HPDE6-E6E7 (cell line): ENCODE measurements at regions not wholly inside any gene's neighbourhood (a gene's known extent, or its start where the extent isn't known, plus 50 kb on each side); places are given as distances from the start of the nearest gene placed in this dataset.

Source experiments
- DNase-seq: peaks from one replicate; pipeline ENCODE4 v3.0.0; 2011; ENCODE audit warnings: missing footprints; ENCODE audit errors: extremely low spot score

DNA sequence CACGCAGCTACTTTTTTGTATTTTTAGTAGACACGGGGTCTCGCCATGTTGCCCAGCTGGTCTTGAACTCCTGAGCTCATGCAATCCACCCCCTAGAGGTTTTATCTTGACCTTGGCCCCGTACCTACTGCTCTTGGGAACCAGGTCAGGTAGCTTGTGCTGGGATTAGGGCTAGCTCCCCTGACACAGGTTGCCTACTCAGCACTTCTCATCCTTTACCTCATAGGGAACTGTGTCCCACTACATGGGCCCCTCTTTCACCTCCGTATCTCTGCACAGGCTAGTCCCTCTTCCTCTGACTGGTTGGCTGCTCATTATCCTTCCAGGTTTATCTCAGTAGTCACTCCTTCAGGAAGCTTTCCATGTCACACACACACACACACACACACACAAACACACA lies 58.0 kb upstream of the ITPRID1 start:
- no peak for DNase-seq

DNA sequence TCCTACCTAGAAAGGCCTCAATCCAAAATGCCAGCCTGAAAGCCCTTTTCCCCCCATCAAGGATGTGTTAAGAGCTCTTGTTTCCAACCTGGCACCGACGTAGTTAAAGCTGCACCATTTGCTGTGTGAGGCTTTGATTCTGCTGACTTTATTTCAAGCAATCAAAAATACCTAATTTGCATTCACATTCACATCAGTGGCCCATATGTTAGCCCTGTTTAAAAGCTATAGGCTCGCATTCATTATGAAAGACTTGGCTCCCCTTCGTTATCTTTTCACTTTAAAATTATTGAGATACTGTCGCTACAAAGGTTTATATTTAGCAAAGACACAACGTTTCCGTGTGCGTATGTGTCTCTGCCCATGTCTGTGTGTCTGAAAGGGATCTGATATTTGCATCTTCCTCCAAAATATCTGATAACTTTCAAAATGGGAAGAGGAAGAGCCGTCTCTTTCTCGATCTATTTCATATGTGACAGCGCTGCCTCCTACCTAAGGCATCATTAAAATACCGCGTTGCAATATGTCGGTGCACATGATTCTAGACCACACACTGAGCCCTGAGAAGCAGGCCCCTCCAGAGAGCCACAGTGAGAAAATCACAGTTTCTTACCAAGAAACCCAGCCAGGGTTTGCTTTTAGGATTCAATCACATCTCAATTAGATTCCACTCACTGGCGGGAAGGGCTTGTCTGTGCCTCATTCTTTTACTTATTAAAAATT lies 57.1 kb upstream of the ITPRID1 start:
- DNase-seq, result no peak

DNA sequence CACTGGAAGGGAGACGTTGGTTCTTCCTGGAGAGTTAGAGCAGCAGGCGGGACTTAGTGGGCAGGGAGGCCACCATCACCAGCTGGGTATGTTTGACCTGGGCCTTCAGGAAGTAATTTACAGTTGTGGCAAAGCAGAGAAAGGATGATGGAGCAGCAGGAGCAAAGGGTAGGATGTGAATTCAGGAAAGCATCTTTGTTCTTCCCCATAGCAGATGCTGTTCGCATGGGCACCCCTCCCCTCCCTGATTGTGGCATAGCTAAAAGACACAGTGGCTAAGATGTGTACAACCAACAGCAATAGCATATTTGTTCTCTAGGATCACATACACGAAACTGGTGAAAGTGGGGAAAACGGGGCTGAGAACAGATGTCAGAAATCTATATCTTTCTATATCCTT lies 56.3 kb upstream of the ITPRID1 start:
- no peak for DNase-seq

DNA sequence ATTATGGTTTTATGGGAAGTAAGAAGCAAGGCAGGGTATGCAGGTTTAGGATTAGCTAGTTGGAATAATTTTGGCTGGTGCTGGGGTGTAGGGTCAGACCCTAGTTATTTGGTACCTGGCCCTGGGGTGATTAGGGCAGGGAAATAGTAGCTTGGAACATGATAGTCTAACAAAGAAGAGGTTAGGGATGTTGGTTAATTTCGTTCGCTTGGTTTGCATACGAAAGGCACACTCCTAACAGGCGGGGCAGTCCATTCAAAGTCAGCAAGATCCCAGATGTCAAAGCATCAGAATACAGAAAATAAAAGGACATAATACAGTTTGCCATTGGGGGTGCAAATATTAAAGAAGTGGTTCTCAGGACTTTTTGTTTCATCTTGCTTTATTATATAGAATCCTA lies 55.7 kb upstream of the ITPRID1 start:
- no peak for DNase-seq

DNA sequence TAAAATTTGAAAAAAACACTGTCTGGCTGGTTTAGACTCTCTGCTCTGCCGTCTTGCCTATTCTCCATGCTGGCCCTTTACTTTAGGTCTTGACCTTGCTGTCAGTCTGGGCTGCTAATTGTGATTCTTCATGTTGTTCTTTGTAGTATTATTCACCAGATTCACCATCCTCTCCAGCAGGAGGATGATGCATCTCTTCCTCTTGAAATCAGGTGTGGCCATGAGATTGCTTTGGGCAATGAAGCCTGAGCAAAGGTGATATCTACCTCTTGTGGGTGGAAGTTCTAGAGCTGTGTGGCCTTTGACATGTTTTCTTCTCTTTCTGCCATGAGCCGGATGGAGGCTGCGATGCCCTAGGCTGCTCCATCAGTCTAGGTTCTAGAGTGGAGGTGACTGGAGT lies 51.3 kb upstream of the ITPRID1 start:
- DNase-seq, result no peak
